ENCODE measurements at regions not wholly inside any gene's neighbourhood (a gene's known extent, or its start where the extent isn't known, plus 50 kb on each side); places are given as distances from the start of the nearest gene placed in this dataset.

DNA sequence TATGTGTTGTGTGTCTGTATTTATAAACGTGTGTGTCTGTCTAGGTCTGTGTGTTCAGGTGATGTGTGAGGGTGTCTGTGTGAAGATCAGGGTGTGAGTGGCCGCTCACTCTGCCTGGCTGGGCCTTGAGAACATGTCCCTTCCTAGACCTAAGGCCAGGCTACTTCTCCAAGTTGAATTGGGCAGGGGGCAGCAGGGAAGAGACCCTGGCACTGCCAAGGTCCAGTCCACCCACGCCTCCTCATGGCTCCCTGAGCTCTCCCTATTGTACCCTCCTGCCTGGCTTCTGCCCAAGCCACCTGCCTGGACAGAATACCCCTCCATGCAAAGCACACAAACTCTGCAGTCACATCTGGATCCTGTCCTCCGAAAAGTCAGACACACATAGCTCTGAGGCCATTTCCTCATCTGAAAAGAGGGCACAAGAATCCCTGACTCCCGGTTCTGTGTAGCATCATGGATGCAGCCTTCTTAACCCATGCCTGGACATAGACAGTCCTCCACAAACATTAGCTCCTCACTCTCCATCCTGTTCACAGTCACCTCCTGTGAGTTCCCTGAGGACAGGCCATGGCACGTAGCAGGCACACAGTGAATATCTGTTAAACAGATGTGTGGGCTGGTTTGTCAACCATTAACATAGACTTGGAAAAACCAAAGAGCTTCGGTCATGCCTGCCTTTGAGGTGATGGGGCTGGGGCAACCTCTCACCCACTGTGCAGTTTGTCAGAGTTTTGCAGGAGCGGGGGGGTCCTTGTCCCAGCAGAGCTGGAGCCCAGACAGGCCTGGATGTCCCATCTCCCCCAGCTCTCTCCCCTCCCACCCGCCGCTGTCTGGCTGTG lies 167.8 kb upstream of the MVB12B start:
- Histone ChIP-seq H4K20me1 (ENCODE audit: insufficient read depth) (no peaks in the 10 kb centered on the region), H3K36me3 (ENCODE audit: insufficient read depth) (no peaks in the 10 kb centered on the region), H3K79me2 (ENCODE audit: insufficient read depth, low read depth) (no peaks in the 10 kb centered on the region), H3K27me3 (ENCODE audit: insufficient read depth, low read depth) (no peaks in the 10 kb centered on the region), H3K4me2 (no peak overlapping the region), H3K27ac (no peak overlapping the region), H3K9ac (no peak overlapping the region), H2AFZ (ENCODE audit: low read depth) (no peak overlapping the region), H3K4me3 (IDR thresholded peaks at IDR 0.05; ENCODE audit: insufficient read depth, low read depth, low read length) (no peak overlapping the region), H3K4me1 (ENCODE audit: low read depth, poor library complexity, severe bottlenecking) (no peaks in the 10 kb centered on the region)
- no peak for TF ChIP-seq CTCF (conservative IDR thresholded peaks at IDR 0.05; ENCODE audit: low read depth, low read length)

DNA sequence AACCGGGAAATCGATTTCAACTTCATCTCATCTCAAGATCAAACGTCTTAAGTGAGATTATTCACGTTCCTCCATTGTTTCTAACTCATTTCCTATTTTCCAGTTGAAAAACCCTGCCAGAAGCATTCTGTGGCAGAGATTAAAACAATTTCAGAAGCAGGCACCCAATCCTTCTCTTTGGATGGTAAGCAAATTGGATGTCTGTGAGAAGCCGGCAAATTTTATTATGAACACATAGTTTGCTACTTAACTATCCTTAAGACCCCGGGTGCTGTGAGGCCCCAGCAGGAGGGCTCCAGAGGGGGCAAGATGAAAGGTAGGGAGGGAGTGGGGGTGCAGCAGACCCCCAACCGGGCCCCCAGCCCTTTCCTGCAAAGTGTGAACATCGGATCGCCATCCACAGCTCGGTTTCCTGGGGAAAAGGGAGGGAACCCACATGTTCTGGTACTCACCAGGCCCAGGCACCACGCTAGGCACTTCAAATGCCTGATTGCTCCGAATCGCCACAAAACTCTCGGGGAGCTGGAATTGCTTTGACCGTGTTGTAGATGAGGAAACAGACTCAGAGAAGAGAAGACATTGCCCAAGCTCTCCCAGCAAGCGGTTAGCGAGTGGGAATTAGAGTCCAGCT lies 167.1 kb upstream of the MVB12B start:
- Histone ChIP-seq H3K4me3 (IDR thresholded peaks at IDR 0.05; ENCODE audit: insufficient read depth, low read depth, low read length) (no peak overlapping the region), H2AFZ (ENCODE audit: low read depth) (no peak overlapping the region)

DNA sequence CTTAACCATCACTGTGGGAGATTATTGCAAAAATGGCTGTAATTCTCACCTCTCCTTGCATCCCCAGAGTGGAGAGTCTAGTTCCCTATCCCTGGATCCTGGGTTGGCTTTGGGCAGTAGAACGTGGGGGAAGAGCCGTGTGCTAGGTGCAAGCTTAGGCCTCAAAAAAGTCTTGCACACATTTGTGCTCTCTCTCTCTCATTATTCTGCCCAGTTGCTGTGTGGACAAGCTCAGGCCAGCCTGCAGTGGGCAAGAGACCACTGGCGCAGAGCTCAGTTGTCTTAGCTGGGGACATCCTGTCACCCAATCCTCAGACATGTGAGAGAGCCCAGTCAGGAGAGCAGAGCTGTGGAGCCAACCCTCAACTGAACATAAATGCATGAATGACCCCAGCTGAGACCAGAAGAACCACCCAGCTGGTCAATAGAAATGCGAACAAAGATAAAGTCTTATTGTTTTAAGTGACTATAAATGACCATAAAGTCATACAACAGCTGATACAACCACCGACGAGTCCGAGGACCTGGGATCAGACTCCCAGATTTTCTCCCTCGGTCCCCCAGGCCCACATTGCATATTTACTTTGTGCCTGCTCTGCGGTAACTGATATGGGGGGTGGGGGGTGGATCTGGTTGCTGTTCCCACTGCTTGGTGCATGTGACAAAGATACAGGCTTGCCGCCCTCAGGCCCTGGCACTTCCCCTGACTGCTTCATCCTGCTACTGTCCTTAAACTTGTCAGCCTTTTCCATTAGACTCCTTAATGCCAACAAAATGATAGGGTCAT lies 166.4 kb upstream of the MVB12B start:
- no peaks in the 10 kb centered on the region for H3K79me2 ChIP-seq (ENCODE audit: insufficient read depth, low read depth)
- H3K27me3 ChIP-seq (ENCODE audit: insufficient read depth, low read depth) = no peaks in the 10 kb centered on the region
- H3K36me3 ChIP-seq (ENCODE audit: insufficient read depth) = no peaks in the 10 kb centered on the region
- H2AFZ ChIP-seq (ENCODE audit: low read depth) = no peak overlapping the region
- TF ChIP-seq CTCF (conservative IDR thresholded peaks at IDR 0.05; ENCODE audit: low read depth, low read length) = no peak
- no peak overlapping the region for H3K4me3 ChIP-seq (IDR thresholded peaks at IDR 0.05; ENCODE audit: insufficient read depth, low read depth, low read length)
- no peak overlapping the region for H3K9ac ChIP-seq
- no peak overlapping the region for H3K4me2 ChIP-seq
- H3K4me1 ChIP-seq (ENCODE audit: low read depth, poor library complexity, severe bottlenecking) = no peaks in the 10 kb centered on the region
- H4K20me1 ChIP-seq (ENCODE audit: insufficient read depth) = no peaks in the 10 kb centered on the region
- H3K27ac ChIP-seq = no peak overlapping the region

More for the DNA sequence above, 167.1 kb upstream of the MVB12B start:
- Histone ChIP-seq H3K4me1 (ENCODE audit: low read depth, poor library complexity, severe bottlenecking) (no peaks in the 10 kb centered on the region), H3K27ac (no peak overlapping the region), H3K9ac (no peak overlapping the region), H3K4me2 (no peak overlapping the region), H3K79me2 (ENCODE audit: insufficient read depth, low read depth) (no peaks in the 10 kb centered on the region), H4K20me1 (ENCODE audit: insufficient read depth) (no peaks in the 10 kb centered on the region), H3K27me3 (ENCODE audit: insufficient read depth, low read depth) (no peaks in the 10 kb centered on the region), H3K36me3 (ENCODE audit: insufficient read depth) (no peaks in the 10 kb centered on the region)
- no peak for TF ChIP-seq CTCF (conservative IDR thresholded peaks at IDR 0.05; ENCODE audit: low read depth, low read length)

- Histone ChIP-seq H3K4me2 (no peak overlapping the region), H3K79me2 (ENCODE audit: insufficient read depth, low read depth) (no peaks in the 10 kb centered on the region), H3K27ac (no peak overlapping the region), H4K20me1 (ENCODE audit: insufficient read depth) (no peaks in the 10 kb centered on the region), H3K4me3 (IDR thresholded peaks at IDR 0.05; ENCODE audit: insufficient read depth, low read depth, low read length) (no peak overlapping the region), H3K4me1 (ENCODE audit: low read depth, poor library complexity, severe bottlenecking) (no peaks in the 10 kb centered on the region), H3K27me3 (ENCODE audit: insufficient read depth, low read depth) (no peaks in the 10 kb centered on the region), H3K36me3 (ENCODE audit: insufficient read depth) (no peaks in the 10 kb centered on the region), H2AFZ (ENCODE audit: low read depth) (no peak overlapping the region), H3K9ac (no peak overlapping the region)
- no peak for TF ChIP-seq CTCF (conservative IDR thresholded peaks at IDR 0.05; ENCODE audit: low read depth, low read length)
Observed at GRCh38 chr9:126160854-126161329, 165.7 kb upstream of the MVB12B start.
